Thyroid gland (tissue), 4 donors: ENCODE measurements at regions not wholly inside any gene's neighbourhood (a gene's known extent, or its start where the extent isn't known, plus 50 kb on each side); places are given as distances from the start of the nearest gene placed in this dataset.

Source experiments
- DNase-seq, 2 donors: peaks; one replicate each; pipeline ENCODE4 v3.0.0-alpha.2; 2019
- H3K27ac ChIP-seq, 3 donors: fragments of 200-600 bp; sonication (generic); 1 replicate in 2 of 3; 2 replicates in 1 of 3; pipeline ENCODE4 v1.5.1; 2016 to 2019; ENCODE audit warnings: mild to moderate bottlenecking in 1 of 3, moderate library complexity in 1 of 3
- H3K27me3 ChIP-seq: fragments of 200-600 bp; sonication (generic); one replicate; pipeline ENCODE4 v1.5.1; 2019
- H3K36me3 ChIP-seq, 2 donors: fragments of 200-600 bp; sonication (generic); one replicate each; pipeline ENCODE4 v1.5.1; 2016 to 2019
- H3K4me1 ChIP-seq, 2 donors: fragments of 200-600 bp; sonication (generic); one replicate each; pipeline ENCODE4 v1.5.1; 2017 to 2019
- H3K4me3 ChIP-seq, 3 donors: fragments of 200-600 bp; sonication (generic); replicated peaks in 1 of 3; 1 replicate in 2 of 3; 2 replicates in 1 of 3; pipeline ENCODE4 v1.5.1; 2016; ENCODE audit warnings: mild to moderate bottlenecking in 1 of 3
- H3K9me3 ChIP-seq: fragments of 200-600 bp; sonication (generic); one replicate; pipeline ENCODE4 v1.5.1; 2017
- POLR2A ChIP-seq, 2 donors: fragments of 450-650 bp; IDR thresholded peaks; one replicate each; pipeline ENCODE4 v1.6.1; 2017; ENCODE audit warnings: antibody characterized with exemption in 2 of 2, mild to moderate bottlenecking in 2 of 2, moderate library complexity in 1 of 2
- WGBS, 2 donors: methylation state at CpG; one replicate each; pipeline ENCODE4 v1.1.5; 2017; 5-methylcytosine and 5-hydroxymethylcytosine counted together
- intact Hi-C: fragments of 100-400 bp; cut with DNase I; formaldehyde crosslinking; loops from one replicate; pipeline ENCODE4 v1.15.1; 2023
- TF ChIP-seq, protein P1 (sequence below), 6 experiments: fragments of 200-600 bp in 3 of 6; fragments of 450-650 bp in 3 of 6; sonication (generic) in 3 of 6; IDR thresholded peaks; one replicate each; pipeline ENCODE4 v1.5.1; 2016 to 2019; ENCODE audit warnings: antibody characterized with exemption in 6 of 6, mild to moderate bottlenecking in 2 of 6, inconsistent platforms in 1 of 6, moderate library complexity in 1 of 6

DNA sequence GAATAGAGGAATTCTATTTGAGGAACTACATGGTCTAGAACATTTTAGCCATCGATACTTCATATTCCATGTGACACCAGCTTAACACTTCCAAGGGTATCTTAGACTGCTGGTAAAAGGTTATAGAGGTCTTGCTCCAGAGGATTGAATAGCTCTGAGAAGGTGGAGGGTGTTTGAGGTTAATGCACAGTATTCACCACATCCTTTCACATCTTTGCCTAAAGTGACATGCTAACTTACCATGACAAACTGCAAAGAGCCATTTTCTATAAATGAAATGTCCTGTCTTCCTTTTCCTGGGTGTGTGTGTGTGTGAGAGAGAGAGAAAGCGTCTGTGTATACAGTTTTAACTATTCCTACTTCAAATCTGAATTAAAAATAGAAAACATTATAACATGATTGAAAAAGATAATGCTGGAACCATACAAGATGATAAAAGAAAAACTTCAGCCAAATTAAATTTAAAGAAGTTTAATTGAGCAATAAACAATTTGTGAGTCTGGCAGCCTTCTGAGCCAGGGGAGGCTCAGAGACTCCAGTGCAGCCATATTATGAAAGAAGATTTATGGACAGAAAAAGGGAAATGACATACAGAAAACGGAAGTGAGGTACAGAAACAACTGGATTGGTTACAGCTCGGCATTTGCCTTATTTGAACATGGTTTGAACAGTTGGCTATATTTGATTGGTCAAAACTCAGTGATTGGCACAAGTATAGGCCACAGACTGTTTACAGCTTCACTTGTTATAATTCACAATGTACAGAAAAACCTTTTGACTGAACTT, 320.9 kb upstream of the CCDC179 start:
- Histone ChIP-seq H3K27ac (no peak overlapping the region), H3K9me3 (no peaks in the 10 kb centered on the region), H3K36me3 (no peaks in the 10 kb centered on the region), H3K4me1 (no peaks in the 10 kb centered on the region), H3K4me3 (no peak overlapping the region), H3K27me3 (no peaks in the 10 kb centered on the region)
- WGBS, 2 donors, result 80 to 89% methylated on average over 4 of the region's 4 CpGs
- intact Hi-C loops, result no loop called here
- TF ChIP-seq, protein P1, sequence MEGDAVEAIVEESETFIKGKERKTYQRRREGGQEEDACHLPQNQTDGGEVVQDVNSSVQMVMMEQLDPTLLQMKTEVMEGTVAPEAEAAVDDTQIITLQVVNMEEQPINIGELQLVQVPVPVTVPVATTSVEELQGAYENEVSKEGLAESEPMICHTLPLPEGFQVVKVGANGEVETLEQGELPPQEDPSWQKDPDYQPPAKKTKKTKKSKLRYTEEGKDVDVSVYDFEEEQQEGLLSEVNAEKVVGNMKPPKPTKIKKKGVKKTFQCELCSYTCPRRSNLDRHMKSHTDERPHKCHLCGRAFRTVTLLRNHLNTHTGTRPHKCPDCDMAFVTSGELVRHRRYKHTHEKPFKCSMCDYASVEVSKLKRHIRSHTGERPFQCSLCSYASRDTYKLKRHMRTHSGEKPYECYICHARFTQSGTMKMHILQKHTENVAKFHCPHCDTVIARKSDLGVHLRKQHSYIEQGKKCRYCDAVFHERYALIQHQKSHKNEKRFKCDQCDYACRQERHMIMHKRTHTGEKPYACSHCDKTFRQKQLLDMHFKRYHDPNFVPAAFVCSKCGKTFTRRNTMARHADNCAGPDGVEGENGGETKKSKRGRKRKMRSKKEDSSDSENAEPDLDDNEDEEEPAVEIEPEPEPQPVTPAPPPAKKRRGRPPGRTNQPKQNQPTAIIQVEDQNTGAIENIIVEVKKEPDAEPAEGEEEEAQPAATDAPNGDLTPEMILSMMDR (IDR thresholded peaks at IDR 0.05), result no peak
- TF ChIP-seq POLR2A (IDR thresholded peaks at IDR 0.05), result no peak
- no peak for DNase-seq

DNA sequence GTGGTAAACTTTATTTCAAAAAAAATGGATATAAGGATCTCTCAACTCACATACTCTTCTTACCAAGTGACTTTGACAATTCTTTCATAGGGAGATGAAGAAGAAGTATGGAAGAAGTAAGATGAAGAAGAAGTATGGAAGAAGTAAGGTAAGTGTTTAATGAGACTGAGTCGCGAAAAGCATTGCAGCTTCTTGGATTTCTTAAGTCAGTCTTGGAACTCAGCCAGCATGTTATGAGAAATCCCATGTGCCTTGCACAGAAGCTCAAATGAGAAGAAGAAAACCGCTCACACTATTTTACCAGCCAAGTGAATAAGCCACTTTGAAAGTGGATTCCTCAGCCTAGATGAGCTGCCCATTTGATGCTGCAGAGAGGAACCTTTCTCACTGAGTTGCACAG, 332.0 kb upstream of the CCDC179 start:
- H3K27me3 ChIP-seq, result no peaks in the 10 kb centered on the region
- no peaks in the 10 kb centered on the region for H3K4me1 ChIP-seq
- no peaks in the 10 kb centered on the region for H3K36me3 ChIP-seq
- no peaks in the 10 kb centered on the region for H3K9me3 ChIP-seq
- TF ChIP-seq, protein P1 (IDR thresholded peaks at IDR 0.05), result no peak
- TF ChIP-seq POLR2A (IDR thresholded peaks at IDR 0.05), result no peak
- DNase-seq, result no peak
- no peak overlapping the region for H3K4me3 ChIP-seq
- intact Hi-C loops, result no loop called here
- no peak overlapping the region for H3K27ac ChIP-seq
- 79 to 86% methylated on average over 3 of the region's 3 CpGs for WGBS, 2 donors

DNA sequence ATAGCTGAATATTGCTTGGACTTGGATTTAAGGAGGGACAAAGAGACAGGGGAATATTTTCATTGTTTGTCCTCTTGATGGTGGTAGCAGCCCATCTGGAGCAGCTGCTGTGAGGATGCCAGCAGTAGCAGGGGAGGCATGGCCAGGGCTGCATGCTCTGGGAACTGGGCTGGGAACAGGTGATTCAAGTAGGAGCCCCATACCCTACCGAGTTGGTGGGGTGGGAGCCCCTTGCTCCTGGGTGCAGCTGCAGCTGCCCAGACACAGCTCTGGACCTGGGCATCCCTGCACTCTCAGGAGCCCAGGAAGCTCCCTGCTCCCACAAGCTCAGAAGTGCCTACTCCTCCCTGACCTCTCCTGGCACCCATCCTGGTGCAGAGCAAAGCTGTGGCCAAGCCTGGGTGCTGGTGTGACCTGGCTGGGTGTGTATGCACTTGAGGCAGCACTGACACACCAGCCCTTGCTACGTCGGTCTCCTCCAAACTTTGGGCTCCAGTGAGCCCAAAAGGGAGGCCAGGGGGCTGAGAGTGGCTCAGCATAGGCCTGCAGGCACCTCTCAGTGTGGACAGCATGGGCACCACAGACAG, 341.8 kb upstream of the CCDC179 start:
- 58 to 80% methylated on average over 1 to 3 of the region's 3 CpGs for WGBS, 2 donors
- H3K27ac ChIP-seq, result no peak overlapping the region
- H3K9me3 ChIP-seq, result no peaks in the 10 kb centered on the region
- no peaks in the 10 kb centered on the region for H3K36me3 ChIP-seq
- no peak for DNase-seq
- TF ChIP-seq, protein P1 (IDR thresholded peaks at IDR 0.05), result no peak
- no peak for TF ChIP-seq POLR2A (IDR thresholded peaks at IDR 0.05)
- intact Hi-C loops, result no loop called here
- no peaks in the 10 kb centered on the region for H3K4me1 ChIP-seq
- H3K27me3 ChIP-seq, result no peaks in the 10 kb centered on the region
- no peak overlapping the region for H3K4me3 ChIP-seq

DNA sequence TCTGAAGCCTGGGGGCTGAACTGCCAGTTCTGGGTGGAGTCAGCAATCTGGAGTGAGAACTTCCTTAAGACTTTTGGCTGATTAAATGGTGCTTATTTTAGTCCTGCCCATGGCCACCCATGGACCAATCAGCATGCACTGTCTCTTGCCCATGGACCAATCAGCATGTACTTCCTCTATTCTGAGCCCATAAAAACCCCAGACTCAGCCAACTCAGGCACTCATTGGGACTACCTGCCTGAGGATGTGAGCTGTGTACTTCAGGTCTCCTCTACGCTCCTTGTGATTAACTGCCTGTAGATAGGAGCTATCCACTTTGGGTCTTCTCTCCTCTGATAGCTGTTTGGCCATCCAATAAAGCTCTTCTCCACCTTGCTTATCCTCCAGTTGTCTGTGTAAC, 342.3 kb upstream of the CCDC179 start:
- TF ChIP-seq, protein P1 (IDR thresholded peaks at IDR 0.05), result no peak
- no peak for TF ChIP-seq POLR2A (IDR thresholded peaks at IDR 0.05)
- Histone ChIP-seq H3K9me3 (no peaks in the 10 kb centered on the region), H3K4me1 (no peaks in the 10 kb centered on the region), H3K4me3 (no peak overlapping the region), H3K27me3 (no peaks in the 10 kb centered on the region), H3K27ac (no peak overlapping the region), H3K36me3 (no peaks in the 10 kb centered on the region)
- 100% methylated on average over 1 of the region's 1 CpG for WGBS, 2 donors
- intact Hi-C loops, result no loop called here
- no peak for DNase-seq

DNA sequence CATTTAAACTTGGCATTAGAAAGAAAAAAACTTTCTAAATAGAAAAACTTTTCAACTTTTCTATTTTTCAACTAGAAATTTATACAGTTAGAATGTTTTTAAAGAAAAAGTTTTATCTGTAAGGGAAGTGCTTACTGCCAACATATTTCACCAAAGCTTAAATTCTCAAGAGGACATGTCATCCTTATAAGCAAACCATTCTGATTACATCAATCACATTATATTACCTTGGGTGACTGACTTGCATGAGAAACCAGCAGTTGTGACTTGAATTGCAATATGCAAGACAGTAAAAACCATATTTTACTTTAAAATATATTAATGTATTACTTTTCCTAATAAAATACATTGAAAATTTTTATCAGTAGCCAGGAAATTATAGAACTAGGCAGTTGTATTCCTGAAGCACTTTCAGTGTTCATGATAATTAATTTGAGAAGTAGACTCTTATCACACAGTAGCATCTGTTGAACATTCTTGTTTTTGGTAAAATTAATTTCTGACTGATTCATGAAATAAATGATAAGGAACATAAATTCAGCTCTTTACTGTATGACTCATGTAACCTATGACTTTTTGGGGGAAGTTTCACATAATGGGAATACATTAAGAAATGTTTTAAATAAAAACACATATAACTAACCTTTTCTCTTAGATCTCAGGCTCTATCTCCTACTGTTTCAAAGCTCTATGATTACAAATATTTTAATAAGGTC, 345.0 kb upstream of the CCDC179 start:
- Histone ChIP-seq H3K36me3 (no peaks in the 10 kb centered on the region), H3K4me3 (no peak overlapping the region), H3K27ac (no peak overlapping the region), H3K4me1 (no peaks in the 10 kb centered on the region), H3K27me3 (no peaks in the 10 kb centered on the region), H3K9me3 (no peaks in the 10 kb centered on the region)
- TF ChIP-seq, protein P1 (IDR thresholded peaks at IDR 0.05), result no peak
- no peak for TF ChIP-seq POLR2A (IDR thresholded peaks at IDR 0.05)
- no peak for DNase-seq
- intact Hi-C loops, result no loop called here
